GM19023 (cell line): ENCODE measurements at regions not wholly inside any gene's neighbourhood (a gene's known extent, or its start where the extent isn't known, plus 50 kb on each side); places are given as distances from the start of the nearest gene placed in this dataset.

Source experiments
- ATAC-seq: cut with Tn5 transposase; IDR thresholded peaks from one replicate; pipeline ENCODE4 v1.9.1; 2021; ENCODE audit warnings: mild to moderate bottlenecking, moderate library complexity; ENCODE audit not compliant: unreplicated experiment

DNA sequence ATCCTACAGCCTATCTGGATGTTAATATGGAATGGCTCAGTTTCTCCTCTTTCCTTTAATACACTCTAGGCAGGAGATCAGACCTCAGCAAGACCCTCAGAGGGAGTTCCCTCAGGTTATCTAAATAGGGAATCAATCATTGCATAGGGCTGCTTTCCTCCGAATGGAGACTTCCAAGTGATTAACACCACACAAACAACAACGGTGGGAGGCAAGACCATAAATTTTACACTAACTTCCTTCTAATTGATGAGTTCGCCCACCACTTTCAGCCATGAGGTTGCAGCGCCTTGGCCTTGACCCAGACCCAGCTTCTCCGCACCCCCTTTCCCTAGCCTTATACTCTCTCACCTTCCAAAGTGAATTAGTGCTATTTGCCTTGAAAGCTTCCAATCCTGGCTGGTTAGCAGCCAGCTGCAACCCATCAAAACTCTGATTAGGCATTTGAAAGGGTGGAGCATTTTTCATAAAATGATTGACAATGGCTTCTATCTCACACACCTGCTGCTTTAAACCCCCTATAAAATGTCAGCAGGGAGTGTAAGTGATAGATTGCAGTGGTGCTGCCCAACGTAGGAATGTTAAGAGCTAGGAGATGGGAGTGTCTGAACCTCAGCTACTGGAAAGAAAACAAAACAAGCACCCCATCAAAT, 534.9 kb upstream of the USP24 start:
- ATAC-seq = no peak

DNA sequence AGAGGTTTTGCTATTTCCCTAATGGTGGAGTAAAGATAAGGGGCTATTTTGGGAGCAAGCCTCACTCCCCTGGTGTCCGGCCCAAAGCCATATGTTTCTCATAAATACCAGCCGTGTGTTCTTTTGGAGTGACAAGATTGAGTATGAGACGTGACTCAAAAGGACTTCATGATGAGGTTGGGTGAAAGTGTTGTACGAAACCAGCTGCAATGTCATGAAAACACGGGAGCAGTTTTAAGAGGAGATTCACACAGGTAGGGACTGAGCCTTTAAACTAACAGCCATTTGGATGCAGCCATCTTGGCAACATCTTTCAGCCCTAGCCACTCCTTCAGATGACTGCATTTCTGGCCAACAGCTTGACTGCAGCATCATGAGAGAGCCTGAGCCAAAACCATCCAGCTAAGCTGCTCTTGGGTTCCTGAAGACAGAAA, 532.3 kb upstream of the USP24 start:
- no peak for ATAC-seq

DNA sequence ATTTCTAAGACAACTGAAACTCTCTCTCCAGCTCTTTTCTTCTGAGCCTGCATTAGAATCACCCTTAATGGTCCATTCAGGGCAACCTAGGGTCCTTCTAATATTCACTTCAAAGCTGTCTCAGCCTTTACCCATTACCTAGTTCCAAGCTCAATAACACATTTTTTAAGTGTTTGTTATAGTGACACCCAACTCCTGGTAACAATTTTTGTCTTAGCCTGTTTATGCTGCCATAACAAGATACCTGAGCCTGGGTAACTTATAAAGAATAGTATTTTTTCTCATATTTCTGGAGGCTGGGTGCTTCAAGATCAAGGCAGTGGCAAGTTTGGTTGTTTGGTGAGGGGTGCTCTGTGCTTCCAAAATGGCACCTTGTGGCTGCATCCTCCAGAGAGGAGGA, 531.5 kb upstream of the USP24 start:
- no peak for ATAC-seq

DNA sequence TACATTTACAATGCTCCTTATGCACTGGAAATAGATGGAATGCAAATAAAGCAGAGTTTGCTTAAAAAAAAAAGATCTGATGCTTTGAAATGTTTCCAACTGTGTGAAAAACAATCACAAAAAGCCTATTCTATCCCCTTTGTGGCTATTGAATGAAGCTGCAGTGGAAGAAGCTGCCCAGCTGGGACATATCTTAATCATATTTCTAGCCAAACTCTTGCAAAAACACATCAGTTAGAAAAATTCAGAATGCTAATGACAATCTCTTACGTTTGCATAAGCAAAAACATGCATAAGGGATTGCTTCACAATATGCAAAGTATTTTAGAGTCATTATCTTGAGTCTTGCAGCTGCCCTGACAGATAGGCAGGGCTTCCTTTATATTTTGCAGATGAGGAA, 526.4 kb upstream of the USP24 start:
- ATAC-seq = no peak

DNA sequence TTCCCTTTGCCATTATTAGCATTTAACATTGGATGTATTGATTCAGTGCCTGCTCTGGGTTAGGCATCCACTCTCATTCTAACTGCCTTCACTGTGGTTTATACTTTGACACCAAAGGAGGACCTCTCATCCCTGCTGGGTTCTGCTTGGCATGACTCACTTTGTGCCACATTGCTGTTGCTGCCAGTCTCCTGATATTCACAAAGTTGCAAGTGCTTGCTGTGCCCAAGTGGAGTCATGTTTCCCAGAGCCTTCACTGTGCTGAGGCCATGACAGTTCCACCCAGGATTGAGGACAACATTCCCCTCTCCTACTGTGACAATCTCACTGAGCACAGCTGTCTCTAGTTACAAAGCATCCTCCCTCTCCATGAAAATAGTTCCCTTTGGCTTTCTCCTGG, 519.9 kb upstream of the USP24 start:
- no peak for ATAC-seq

DNA sequence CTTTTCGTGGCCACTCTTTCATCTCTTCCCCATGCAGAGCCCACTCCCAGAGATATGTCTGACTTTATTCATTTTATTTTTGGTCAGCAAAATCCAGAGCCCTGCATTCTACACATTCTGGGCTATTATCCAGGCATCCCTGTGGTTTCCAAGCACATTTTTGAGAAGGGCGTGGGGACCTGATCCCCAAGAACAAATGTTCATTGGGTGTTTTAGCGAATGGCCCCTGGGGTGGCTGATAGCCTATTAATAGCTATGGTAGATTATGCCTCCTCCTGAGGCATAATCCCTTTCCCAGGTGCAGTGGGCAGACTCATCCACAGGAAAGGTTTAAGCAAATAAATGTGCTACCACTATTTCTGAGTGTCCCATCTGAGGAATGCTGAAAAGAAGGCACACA, 511.8 kb upstream of the USP24 start:
- no peak for ATAC-seq

DNA sequence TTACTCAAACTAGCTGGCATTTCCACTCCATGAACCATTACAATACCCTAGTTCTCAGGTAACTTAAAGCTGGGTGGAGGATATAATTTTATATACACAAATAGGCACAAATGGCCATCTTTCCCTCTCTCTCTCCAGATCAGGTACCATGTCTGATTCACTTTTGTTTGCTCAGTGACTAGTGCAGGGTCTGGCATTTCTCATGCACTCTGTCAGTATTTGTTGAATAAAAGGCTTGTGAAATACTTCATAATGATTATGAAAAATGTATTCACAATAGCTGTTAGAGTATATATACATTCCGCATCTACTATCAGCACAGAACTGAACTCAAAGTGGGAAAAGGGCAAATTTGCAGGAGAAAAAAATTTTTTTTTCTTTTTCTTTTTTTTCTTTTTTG, 510.2 kb upstream of the USP24 start:
- no peak for ATAC-seq

DNA sequence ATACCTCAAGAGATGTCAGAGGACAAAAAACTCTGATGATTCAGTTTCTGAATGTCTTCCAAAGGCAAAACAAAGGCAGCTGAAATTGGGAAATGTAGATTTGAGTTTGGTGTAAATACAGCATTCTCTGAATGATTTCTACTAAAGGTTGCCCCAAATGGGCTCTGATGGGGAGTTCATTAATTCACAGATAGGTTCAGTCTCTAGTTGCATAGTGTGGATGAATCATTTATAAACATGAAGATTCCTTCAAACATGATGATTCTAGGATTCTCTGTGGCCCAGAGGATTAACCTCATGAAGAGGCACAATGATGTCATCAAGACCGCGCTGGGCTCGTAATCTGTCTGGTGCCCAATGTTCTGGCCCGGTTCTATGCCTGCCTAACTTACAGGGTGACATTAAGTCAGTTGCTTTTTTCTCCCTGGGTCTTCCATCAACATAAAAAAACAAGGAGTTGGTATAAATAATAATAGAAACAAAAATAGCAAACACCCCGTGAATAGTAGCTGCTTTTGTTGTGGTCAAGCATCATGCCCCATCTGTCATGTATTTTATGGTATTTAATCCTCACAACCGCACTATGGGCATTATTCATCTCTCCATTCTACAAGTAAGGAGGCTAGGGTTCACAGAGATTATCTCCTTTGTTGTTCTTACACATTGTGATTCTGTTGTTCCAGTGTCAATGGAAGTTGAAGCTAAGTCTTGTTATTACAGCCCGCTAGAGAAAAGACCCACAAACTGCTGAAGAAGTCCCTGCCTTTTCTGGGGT, 509.6 kb upstream of the USP24 start:
- ATAC-seq = no peak

DNA sequence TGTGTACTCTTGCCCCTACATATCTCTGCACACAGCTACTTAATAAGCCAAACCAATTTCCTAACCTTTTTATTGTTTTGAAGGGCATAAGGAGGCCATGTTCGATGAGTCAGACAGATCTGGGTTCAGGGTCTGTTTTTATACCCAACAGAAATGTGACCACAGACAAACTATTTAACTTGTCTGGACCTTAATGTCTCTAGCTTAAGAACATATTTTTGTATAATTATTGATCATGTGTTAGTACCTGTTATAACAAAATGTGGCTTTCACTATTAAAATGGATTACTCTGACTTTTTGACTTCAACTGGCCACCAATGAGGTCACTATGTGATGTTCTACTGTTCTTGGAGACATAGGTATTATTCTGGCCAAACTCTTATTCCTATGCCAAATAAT, 507.8 kb upstream of the USP24 start:
- ATAC-seq = no peak

DNA sequence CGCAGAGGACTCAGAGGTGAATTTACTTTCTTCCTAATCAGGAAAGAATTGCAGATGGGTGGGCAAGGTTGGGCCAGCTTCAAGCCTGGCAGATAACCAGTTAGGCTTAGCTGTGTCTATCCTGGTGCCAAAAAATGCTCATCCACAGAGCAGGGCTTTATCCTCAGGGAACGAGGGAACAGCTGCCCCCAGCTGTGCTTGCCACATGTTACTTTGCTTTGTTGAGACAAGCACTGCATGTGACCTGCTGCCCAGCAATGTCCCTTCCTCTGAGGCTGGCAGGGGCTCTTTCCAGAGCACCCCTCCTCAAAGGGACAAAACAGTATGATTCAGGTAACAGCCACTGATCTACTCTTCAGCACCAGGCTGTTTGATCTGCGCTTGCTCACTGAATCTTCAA, 505.1 kb upstream of the USP24 start:
- ATAC-seq = no peak

DNA sequence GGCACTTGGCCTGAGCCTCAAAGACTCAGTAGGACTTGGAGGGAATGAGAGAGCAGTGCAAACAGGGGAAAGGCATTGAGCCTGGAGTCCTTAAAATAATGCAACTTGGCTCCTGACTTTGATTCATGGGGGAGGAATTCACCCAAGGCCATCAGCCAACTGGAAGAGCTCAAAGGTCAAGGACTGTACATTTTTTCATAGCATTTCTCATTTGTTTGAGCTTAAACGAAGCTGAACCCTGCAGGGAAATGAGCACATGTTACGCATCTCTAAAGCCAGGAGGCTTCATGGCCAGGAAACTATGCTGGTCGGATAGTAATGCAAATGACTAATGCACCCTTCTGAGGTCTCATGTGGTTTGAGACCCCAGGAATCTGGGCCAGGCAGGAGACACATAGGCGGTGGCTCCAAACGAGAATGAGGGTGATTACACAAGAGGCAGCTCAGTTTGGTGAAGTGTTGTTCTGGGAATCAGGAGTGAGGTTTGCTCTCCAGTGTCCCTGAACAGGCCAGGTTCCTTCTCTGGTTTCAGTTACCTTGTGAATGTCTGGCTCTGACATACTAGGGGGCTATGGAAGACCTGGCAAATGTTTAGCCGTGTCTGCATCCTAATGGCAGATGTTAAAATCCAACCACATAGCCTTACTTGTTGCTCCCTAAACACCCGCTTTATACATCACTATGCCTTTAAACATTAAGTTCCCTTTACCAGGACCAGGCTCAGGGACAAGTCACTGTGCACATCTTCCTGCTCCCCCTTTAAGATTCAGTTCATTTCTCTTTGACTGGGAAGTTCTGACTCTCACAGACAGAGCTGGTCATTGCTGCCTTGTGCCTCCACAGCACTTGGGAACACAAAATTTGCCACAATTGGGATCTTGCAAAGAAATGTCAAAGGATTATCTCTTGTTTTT, 503.9 kb upstream of the USP24 start:
- no peak for ATAC-seq

DNA sequence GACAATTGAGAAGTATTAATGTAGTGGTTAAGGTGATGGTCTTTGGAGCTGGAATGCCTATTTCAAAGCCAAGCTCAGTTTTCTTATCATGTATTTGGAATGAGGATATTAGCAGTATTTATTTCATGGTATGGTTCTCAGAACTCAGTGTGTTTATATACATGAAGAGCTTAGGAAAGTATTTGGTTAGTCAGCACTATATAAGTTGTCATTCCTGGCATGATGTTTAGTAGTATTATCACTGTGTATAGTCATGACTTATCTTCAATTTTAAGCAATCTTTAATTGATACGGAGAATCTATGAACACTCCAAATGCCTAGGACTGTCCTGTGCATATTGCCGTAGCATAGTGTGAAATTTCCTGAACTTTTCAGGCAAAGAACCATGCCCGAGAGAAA, 501.9 kb upstream of the USP24 start:
- ATAC-seq = no peak

DNA sequence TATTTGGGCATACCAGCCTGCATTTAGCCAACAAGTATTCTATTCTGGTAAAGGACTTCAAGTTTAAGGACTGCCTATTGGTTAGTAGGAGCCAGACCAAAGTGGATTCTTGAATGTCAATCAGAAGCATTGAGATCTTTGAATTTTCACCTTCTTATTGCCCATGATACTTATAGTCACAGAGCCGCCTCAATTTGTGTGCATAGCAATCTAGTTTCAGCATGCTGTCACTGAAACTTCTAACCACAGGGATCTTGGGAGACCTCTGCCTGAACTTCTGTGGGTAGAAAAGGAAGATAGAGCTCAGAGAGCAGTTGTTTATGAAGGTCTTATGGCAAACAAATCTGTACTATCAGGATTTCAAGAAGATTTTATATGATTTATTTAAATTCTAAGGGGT, 501.4 kb upstream of the USP24 start:
- no peak for ATAC-seq

DNA sequence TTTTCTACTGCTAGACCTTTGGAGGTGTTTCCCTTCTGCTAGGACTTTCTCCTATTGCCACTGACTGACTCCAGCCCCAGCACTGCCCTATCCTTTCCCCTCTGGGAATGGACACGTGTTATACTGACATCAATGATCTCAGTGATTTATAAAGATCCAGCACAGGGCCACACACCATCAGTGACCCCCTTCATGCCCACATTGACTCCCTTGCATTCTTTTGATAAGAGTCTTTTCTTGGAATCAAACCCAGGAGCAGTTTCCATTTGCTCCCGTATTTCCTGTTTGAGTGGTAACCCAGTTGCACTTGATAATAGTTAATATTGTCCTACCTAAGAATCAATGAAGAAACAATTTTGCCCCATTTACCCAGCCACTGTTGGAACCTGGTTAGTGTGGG, 501.0 kb upstream of the USP24 start:
- no peak for ATAC-seq

DNA sequence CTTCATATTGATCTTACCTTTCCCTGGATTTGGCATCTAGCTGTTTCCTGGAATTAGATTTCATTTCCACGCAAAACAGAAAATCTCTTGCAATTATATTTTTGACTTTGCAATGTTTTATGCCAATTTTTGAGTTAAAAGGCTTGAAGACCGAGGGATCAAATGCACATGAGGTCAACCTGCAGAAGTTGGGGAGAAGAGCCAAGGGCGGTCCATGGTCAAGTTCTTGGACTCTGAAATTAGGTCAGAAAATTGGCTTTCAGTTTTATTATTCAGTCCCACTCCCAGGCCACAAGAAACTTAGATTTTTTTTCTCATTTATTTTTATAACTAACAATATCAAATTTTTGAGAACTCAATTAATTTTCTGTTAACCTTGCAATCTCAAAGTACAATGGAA, 499.1 kb upstream of the USP24 start:
- no peak for ATAC-seq

DNA sequence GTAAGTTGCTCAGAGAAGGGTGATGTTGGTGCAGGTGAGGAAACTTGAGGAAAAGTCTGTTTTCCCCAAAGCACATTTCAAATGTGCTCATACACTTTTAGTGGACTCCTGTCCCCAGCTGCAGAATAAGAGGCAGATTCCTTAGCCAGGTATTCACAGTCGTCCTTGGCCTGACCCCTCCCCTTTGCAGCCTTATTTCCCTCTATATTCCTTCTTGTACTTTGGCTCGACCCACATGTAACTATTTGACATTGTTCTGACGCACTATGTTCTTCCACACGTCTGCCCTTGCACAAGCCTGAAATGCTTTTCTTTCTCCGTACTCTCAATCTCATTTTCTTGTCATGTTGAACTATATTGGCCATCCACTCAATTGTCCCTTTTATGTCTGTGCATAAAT, 498.4 kb upstream of the USP24 start:
- ATAC-seq = no peak

DNA sequence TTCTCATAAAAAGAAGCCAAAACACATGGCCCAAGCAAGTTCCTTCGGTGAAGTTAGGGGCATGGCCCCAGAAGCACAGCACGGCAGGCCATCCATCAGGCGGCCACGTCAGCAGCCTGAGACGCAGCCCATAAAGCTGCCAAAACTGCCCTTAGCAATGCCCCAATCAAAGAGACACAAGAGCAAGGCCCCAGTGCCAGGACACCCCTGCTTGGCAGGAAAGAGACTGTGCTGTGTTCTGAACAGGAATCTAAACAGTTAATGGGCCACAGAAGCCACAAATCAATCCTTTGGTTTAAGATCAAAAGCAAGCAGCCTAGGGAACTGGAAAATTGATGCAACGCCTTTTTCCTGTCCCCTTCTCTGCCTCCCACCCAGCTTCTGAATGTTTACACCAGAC, 497.0 kb upstream of the USP24 start:
- no peak for ATAC-seq

DNA sequence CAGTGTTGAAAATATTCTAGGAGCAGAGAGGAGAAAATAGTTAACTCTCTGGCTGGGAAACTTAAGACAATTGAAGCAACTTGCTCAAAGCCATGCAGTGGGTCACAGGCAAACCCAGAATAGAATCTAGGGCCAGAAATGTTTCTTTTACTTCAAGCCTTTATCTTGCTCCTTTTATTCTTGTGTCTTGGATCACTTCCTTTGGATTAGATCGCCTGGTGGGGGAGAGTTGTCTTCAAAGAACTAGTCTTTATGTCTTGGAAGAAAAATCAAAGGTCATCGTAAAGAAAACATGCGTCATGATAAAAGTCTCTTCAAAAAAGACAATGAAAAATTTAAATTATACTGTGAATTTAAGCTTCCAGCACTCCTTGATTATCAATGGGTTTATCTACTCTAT, 493.6 kb upstream of the USP24 start:
- no peak for ATAC-seq

DNA sequence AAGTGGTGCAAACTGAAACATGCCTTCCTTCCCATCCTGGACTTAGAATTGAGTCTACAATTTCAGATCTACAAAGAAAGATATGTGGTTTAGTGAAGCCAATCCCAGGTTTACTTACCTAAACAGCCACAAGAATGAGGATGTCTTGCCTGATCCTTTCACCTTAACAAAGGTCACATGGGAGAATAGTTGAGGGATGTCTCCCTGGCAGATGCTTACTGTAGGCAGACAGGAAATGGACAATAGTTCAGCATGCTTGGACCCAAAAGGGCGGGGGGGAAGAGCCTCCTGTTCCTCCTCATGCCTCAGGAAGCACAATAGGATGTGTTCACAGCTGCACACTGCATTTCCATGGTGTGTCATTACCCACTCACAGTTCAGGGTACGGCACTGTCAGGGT, 492.7 kb upstream of the USP24 start:
- no peak for ATAC-seq

DNA sequence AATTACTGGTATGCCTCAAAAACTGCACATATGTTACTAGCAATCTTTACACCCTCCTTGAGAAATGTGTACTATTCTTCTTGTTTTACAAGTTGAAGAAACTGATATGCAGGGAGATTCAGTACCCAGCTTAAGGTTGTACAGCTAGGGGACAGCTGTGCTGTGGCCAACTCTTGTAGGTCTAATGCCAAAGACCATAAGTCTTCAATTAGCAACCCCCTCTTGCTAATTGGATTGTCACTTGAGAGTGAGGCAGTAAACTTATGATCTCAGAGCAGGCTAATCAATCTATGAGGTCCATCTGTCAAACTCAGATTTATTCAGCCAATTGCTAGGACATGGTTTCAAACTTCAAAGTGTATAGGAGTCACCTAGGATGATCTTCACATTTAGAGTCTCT, 492.0 kb upstream of the USP24 start:
- no peak for ATAC-seq

DNA sequence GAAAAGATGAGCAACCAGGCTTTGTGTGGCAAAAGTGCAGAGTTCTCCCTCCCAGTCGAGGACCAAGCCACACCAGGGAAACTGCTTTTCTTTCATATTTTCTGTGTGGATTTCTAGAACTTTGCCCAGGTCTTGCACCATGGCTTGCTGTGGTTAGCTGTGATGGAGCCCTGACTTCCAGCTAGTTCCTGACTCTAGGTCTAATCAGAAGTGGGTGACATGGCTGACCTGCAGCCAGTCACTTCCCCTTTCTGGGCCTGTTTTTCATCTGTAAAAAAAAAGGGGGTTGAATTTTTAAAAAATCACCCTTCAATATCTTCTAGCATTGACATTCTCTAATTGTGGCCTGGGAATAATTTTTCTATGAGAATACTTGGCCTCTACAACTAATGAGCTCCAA, 491.2 kb upstream of the USP24 start:
- no peak for ATAC-seq
